ENCODE measurements at regions not wholly inside any gene's neighbourhood (a gene's known extent, or its start where the extent isn't known, plus 50 kb on each side); places are given as distances from the start of the nearest gene placed in this dataset.

GRCh38 chr1:232403017-232403714 lies 226.8 kb downstream of the SIPA1L2 start:
- ATAC-seq = no peak
- no peak for TF ChIP-seq ARNTL (CRISPR knock-in tag; IDR thresholded peaks at IDR 0.05; ENCODE audit: borderline replicate concordance, low read depth)
- no peak for TF ChIP-seq TCF4 (CRISPR knock-in tag; IDR thresholded peaks at IDR 0.05; ENCODE audit: borderline replicate concordance)
- TF ChIP-seq BACH2 (CRISPR knock-in tag; IDR thresholded peaks at IDR 0.05; ENCODE audit: borderline replicate concordance) = no peak
- no peak for TF ChIP-seq RARB (CRISPR knock-in tag; IDR thresholded peaks at IDR 0.05)
- TF ChIP-seq SNAI2 (CRISPR knock-in tag; IDR thresholded peaks at IDR 0.05) = no peak
- TF ChIP-seq TSHZ2 (CRISPR knock-in tag; IDR thresholded peaks at IDR 0.05) = no peak
- TF ChIP-seq ZNF70 (CRISPR knock-in tag; IDR thresholded peaks at IDR 0.05) = no peak
- no peak for TF ChIP-seq OSR1 (CRISPR knock-in tag; IDR thresholded peaks at IDR 0.05)
- no peak for TF ChIP-seq ESRRG (CRISPR knock-in tag; IDR thresholded peaks at IDR 0.05)
- TF ChIP-seq ZNF8 (CRISPR knock-in tag; IDR thresholded peaks at IDR 0.05) = no peak
- no peak for TF ChIP-seq POU6F1 (CRISPR knock-in tag; IDR thresholded peaks at IDR 0.05; ENCODE audit: borderline replicate concordance, low read depth)
- no peak for TF ChIP-seq ZNF565 (CRISPR knock-in tag; conservative IDR thresholded peaks at IDR 0.05; ENCODE audit: low read depth)
- TF ChIP-seq ISL1 (CRISPR knock-in tag; IDR thresholded peaks at IDR 0.05) = no peak
- TF ChIP-seq ZFP3 (CRISPR knock-in tag; IDR thresholded peaks at IDR 0.05) = no peak
- TF ChIP-seq PATZ1 (CRISPR knock-in tag; IDR thresholded peaks at IDR 0.05; ENCODE audit: borderline replicate concordance) = no peak
- TF ChIP-seq PPARA (CRISPR knock-in tag; IDR thresholded peaks at IDR 0.05; ENCODE audit: borderline replicate concordance) = no peak
- TF ChIP-seq, protein P1, sequence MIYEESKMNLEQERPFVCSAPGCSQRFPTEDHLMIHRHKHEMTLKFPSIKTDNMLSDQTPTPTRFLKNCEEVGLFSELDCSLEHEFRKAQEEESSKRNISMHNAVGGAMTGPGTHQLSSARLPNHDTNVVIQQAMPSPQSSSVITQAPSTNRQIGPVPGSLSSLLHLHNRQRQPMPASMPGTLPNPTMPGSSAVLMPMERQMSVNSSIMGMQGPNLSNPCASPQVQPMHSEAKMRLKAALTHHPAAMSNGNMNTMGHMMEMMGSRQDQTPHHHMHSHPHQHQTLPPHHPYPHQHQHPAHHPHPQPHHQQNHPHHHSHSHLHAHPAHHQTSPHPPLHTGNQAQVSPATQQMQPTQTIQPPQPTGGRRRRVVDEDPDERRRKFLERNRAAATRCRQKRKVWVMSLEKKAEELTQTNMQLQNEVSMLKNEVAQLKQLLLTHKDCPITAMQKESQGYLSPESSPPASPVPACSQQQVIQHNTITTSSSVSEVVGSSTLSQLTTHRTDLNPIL (CRISPR knock-in tag; IDR thresholded peaks at IDR 0.05; ENCODE audit: low read depth) = no peak

DNA sequence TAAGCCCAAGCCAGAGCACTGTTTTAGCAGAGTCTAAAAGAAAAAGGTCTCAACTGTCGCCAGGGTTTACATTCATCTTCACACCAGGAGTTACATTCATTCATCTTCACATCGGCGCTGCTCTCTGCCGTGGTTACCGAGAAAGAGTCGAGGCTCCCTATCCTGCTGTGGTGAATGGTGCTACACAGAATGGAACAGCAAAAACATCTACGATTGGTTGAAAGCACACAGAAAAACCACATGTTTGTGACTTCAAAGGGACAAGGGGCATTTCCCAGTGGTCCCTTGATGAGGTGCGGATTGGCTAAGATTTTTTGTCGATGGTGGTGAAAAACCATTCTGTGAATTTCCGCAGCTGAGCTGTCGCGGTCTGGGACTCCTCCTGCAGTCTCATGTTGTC lies 231.1 kb downstream of the SIPA1L2 start:
- TF ChIP-seq ISL1 (CRISPR knock-in tag; IDR thresholded peaks at IDR 0.05) = no peak
- TF ChIP-seq ZFP30 (CRISPR knock-in tag; IDR thresholded peaks at IDR 0.05) = no peak
- no peak for TF ChIP-seq PATZ1 (CRISPR knock-in tag; IDR thresholded peaks at IDR 0.05; ENCODE audit: borderline replicate concordance)
- TF ChIP-seq POU6F1 (CRISPR knock-in tag; IDR thresholded peaks at IDR 0.05; ENCODE audit: borderline replicate concordance, low read depth) = no peak
- no peak for TF ChIP-seq RARB (CRISPR knock-in tag; IDR thresholded peaks at IDR 0.05)
- no peak for TF ChIP-seq PPARA (CRISPR knock-in tag; IDR thresholded peaks at IDR 0.05; ENCODE audit: borderline replicate concordance)
- TF ChIP-seq ZNF8 (CRISPR knock-in tag; IDR thresholded peaks at IDR 0.05) = no peak
- no peak for TF ChIP-seq ZC3H10 (CRISPR knock-in tag; IDR thresholded peaks at IDR 0.05)
- TF ChIP-seq BACH2 (CRISPR knock-in tag; IDR thresholded peaks at IDR 0.05; ENCODE audit: borderline replicate concordance) = no peak
- TF ChIP-seq ARNTL (CRISPR knock-in tag; IDR thresholded peaks at IDR 0.05; ENCODE audit: borderline replicate concordance, low read depth) = no peak
- ATAC-seq = no peak
